ENCODE measurements at regions not wholly inside any gene's neighbourhood (a gene's known extent, or its start where the extent isn't known, plus 50 kb on each side); places are given as distances from the start of the nearest gene placed in this dataset.
"Not testable (repeated sequence)": the region's sequence is repeated elsewhere in the genome, so short reads cannot be mapped to it uniquely, and the experiment has no call there.

GRCh38 chr3:109920749-109921148 is 583.4 kb upstream of the DPPA4 start:
- DNase-seq = no peak

- no peak for DNase-seq
These were observed 584.2 kb upstream of the DPPA4 start for GRCh38 chr3:109921509-109921908.

GRCh38 chr3:109922856-109923255 is 585.5 kb upstream of the DPPA4 start:
- DNase-seq = no peak

- DNase-seq = no peak
These were observed 586.1 kb upstream of the DPPA4 start for GRCh38 chr3:109923431-109923830.

GRCh38 chr3:109924196-109924595 is 586.9 kb upstream of the DPPA4 start:
- DNase-seq = no peak

- DNase-seq = no peak
These were observed 589.0 kb upstream of the DPPA4 start for GRCh38 chr3:109926376-109926775.

GRCh38 chr3:109927161-109927560 is 589.8 kb upstream of the DPPA4 start:
- DNase-seq = no peak

GRCh38 chr3:109927726-109928125 is 590.4 kb upstream of the DPPA4 start:
- no peak for DNase-seq

- DNase-seq = no peak
These were observed 593.2 kb upstream of the DPPA4 start for GRCh38 chr3:109930582-109930981.

GRCh38 chr3:109933576-109933975 is 596.2 kb upstream of the DPPA4 start:
- DNase-seq = no peak

- no peak for DNase-seq
These were observed 602.5 kb upstream of the DPPA4 start for GRCh38 chr3:109939817-109940216.

GRCh38 chr3:109943181-109943580 is 605.8 kb upstream of the DPPA4 start:
- no peak for DNase-seq

GRCh38 chr3:109944836-109945235 is 607.5 kb upstream of the DPPA4 start:
- no peak for DNase-seq

GRCh38 chr3:109952924-109953323 is 615.6 kb upstream of the DPPA4 start:
- no peak for DNase-seq

- no peak for DNase-seq
These were observed 626.5 kb upstream of the DPPA4 start for GRCh38 chr3:109963831-109964230.

GRCh38 chr3:109973733-109974132 is 636.4 kb upstream of the DPPA4 start:
- no peak for DNase-seq

- DNase-seq = no peak
These were observed 640.6 kb upstream of the DPPA4 start for GRCh38 chr3:109977897-109978296.

GRCh38 chr3:109982201-109982600 is 644.9 kb upstream of the DPPA4 start:
- DNase-seq = no peak

- no peak for DNase-seq
These were observed 647.6 kb upstream of the DPPA4 start for GRCh38 chr3:109984976-109985375.

GRCh38 chr3:109985943-109986555 is 648.7 kb upstream of the DPPA4 start:
- DNase-seq = no peak

- no peak for DNase-seq
These were observed 657.5 kb upstream of the DPPA4 start for GRCh38 chr3:109994853-109995252.

GRCh38 chr3:109995377-109995776 is 658.0 kb upstream of the DPPA4 start:
- no peak for DNase-seq

GRCh38 chr3:110001905-110002304 is 664.6 kb upstream of the DPPA4 start:
- DNase-seq = not testable (repeated sequence)

- DNase-seq = no peak
These were observed 669.6 kb upstream of the DPPA4 start for GRCh38 chr3:110006913-110007312.

GRCh38 chr3:110015231-110015963 is 678.1 kb upstream of the DPPA4 start:
- no peak for DNase-seq
